ENCODE measurements at regions not wholly inside any gene's neighbourhood (a gene's known extent, or its start where the extent isn't known, plus 50 kb on each side); places are given as distances from the start of the nearest gene placed in this dataset.
A peak's percentile ranks its signal among the peaks of the same experiment; 100 is the strongest.
"Not testable (repeated sequence)": the region's sequence is repeated elsewhere in the genome, so short reads cannot be mapped to it uniquely, and the experiment has no call there.

DNA sequence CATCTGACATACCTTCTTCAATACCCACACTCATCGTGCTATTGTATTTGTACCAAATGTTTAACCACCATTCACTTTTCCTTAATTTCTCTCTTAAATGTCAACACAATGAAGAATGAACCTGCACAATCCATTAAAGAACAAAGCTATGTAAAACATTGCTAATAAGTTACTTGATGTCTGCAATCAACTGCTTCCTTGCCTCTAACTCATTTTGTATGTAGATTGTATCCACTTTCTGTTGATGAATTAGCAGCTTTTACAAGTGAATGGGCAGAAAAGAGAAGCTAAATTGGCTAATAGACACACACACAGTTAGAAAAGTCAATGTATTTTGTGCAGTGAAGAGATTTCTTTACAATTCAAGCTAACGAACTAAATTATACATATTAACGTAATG is 212.5 kb upstream of the NDST3 start:
- no peak for DNase-seq

DNA sequence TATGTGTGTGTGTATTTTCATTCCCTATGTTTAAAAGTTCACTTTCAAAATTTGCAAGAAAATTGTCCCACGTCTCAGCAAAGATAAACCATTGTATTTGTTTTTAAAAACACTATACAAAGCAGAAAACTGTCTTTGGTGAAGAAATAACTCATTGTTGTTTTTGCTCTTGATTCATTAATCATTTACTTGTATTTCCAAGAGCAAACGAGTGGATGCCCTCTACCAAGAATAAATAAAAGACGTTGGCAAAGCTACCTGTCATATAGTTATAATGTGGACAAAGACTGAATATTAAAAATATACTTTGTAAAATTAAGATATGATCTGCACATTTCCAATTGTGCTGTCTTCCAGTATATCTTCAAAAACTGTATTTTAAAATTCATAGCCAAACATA is 210.9 kb upstream of the NDST3 start:
- DNase-seq, result no peak

DNA sequence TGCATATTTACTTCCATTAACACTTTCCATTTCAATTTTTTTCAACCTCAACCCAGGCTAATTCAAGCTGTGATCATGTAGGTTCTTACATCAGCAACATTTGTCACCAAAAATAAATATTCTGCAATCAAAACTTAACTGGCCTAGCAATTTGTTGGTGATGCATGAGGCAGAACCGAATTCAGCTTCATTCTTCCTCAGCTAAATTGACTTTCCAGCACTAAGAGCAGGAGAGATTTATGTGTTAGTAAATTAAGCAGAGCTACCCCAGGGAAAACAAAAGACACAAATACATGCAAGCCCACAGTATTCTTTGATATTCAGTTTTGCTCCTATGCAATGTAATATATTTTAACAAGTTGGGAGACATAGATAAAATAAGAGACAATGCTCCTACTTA is 208.7 kb upstream of the NDST3 start:
- no peak for DNase-seq

DNA sequence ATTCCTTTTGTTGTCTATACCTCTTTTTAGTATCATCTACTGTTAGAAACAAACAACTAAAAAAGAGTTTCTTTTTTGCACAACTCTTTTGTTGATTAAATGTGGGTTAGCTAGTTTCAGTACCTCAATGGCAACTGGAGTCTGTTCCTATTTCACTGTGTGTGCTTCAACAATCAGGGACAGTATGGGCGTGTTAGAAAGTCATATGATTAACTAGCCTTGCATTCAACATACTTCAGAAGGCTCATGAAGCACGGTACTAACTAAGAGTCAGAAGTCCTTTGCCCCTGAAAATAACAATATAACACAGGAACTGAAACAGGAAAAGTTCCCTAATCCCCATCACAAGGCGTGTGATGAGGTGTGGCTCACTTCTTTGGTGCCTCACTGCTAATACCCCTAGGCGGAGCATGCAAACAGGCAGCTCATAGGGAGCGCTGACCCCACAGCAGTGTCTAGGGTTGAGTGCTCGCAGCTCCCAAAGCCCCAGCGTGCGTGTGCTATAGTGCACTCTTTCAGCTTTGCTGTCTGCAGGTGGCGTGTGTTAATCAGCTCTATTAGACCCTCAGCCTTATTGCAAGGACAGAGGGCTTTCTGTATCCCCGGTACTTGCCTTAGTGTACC is 203.1 kb upstream of the NDST3 start:
- no peak for DNase-seq

DNA sequence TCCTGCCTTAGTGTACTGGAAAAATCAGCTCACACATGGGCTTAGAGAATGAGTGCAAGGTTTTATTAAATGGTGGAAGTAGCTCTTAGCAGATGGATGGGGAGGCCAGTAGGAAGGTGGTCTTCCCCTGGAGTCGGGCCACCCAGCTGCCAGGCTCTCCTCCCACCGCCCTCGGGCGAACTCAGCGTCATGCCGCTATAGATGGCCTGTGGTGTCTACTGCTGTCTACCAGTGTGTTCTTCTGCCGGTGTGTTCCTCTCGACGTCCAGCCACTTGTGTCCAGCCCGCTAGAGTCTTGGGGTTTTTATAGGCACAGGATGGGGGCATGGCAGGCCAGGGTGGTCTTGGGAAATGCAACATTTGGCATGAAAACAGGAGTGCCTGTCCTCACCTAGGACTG is 198.7 kb upstream of the NDST3 start:
- DNase-seq, result no peak

DNA sequence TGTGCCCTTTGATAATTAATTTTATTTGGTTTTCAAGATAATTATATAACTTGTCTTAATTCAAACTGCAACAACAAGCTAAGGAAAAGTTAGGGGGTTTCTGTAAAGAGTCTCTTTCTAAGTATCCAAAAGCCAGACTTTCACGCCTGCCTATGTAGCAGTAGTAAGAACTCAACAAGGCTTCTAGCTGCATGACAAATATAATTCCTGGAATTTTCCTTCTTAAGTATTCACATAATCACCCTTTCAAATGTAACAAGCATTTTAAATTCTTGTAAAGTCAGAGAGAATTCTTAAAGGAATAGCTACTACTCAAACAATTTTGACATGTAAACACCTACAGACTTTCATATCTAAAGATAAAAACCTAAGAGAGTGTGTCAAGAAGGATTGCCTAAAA is 189.7 kb upstream of the NDST3 start:
- no peak for DNase-seq

DNA sequence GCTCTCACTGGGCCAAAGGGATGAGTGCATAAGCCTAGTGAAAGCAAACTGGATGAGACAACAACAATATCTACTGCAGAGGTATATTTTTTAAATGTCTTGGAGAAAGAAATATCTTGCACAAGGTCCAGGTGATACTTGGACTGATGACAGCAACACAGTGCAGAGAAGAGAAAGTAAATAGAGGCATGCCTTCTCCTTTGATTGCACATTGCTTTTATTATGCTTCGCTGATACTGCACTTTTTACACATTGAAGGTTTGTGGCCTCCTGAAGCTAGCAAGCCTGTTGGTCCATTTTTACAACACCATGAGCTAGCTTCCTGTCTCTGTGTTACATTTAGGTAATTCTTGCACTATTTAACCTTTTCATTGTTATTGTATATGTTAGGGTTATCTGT is 189.0 kb upstream of the NDST3 start:
- no peak for DNase-seq

DNA sequence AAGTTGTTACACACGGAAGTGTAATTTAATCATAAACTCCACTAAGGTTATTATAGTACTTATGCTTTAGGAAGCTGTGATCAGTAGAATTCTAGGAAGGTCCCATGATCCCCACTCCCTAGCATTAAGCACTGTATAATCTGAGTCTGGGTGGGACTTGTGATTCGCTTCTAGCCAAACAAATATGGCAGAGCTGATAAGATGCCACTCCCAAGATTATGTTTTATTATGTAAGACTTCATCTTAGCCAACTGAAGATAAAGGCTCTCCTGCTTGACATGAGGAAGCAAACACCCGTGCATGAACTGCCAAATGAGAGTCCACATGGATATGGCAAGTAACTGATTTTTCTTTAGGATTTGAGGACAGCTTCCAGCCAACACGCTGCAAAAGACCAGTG is 186.4 kb upstream of the NDST3 start:
- DNase-seq, result no peak

DNA sequence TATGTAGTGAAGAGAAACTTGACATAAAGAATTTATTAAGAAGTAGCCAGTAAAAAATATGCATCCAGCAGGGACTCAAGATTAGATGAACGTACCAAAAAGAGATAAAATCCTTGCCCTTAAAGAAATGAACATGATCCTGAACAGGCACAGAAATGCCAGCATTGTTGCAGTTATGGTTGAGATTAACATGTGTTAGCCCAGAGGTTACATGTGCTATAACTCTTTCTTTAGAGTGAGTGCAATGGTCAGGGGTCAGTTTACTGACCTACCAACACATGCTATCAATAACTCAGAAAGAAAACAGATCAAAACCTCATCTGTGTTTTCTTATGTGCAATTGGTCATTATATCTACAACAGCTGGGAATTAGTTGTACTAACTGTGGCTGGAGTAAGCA is 166.1 kb upstream of the NDST3 start:
- no peak for DNase-seq

DNA sequence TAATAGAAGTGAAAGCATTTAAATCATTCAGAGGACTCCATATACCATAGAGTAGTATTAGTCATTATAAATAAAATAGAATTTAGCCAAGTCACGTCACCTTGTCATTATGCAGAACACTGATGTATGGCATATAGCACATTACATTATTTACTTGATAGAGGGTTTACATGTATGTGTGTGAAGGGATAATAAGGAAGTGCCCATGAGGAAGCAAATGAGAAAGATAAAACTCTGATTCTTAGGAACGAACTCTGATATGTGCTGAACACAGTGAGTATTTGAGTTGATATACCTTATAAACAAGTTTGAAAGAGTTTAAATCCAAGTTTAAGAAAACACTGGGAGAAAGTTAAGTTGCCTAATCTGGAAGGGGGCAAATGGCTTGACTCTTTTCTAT is 160.5 kb upstream of the NDST3 start:
- no peak for DNase-seq

DNA sequence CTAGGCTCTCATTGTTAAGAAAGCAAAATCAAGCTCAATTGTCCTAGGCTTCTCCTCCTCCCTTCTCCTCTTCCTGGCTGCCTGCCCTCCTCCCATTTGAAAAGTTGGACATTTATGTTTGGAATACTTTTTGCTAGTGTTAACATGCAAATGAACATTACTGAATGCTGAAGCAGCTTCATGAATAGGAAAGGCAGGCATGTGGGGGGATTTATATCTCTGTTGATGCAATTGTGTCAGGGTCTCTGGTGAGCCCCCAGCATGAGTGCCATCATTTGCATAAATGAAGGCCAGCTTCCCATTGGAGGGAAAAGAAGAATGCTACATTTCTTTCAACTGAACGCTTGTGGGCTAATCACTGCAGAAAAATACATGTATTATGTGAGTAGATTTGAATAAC is 160.1 kb upstream of the NDST3 start:
- DNase-seq, result no peak

DNA sequence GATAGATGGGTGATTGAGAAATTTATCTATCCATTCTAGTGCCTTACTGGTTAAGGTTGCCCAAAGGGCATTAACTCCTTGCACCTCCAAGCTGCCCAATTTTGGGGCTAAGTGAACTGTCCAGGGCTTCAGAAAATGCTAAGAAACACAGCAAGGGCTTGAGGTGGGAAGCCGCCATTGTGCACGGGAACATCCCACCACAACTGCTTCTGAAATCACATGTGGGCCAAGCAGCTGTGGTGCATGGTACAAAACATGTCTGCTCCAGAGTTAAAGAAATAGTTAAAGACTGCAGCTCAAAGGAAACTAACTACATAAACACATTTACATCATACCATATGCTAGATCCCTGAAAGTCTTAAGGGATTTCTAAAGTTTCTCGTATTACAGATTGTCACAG is 144.3 kb upstream of the NDST3 start:
- no peak for DNase-seq

DNA sequence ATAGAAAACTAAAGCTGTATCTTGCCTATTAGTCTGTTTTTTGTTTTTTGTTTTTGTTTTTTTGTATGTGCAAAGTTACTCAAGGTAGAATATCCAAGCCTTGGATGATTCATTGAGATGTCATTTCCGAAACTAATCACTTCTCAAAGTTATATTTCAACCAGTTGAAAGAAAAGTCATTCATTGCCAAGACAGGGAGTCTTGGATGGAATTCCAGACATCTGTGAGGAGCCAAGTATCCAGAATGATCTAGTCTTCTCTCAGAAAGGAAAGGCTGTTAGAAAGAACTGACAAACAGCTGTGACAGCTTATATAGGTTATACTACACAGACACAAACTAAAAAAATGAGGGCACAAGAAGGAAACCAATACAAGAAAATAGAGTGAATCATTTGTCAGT is 141.1 kb upstream of the NDST3 start:
- DNase-seq, result no peak

DNA sequence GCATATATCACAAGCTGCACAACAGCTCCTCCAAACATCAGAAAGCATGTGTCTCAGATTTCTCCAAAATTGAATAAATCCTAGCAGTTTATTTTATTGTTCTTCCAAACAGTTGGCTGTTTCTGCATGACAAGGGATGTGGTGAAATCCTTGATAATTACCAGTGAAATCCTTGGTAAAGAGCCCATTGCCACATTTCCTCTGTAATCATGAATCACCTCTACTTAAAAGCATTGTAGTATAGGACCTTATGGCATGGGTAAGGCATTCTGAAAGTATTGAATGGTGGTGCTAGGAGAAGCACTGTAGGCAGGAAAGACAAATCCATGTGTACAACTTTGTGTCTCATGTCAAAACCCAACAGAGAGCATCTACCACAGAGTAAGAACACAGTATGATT is 135.8 kb upstream of the NDST3 start:
- no peak for DNase-seq

DNA sequence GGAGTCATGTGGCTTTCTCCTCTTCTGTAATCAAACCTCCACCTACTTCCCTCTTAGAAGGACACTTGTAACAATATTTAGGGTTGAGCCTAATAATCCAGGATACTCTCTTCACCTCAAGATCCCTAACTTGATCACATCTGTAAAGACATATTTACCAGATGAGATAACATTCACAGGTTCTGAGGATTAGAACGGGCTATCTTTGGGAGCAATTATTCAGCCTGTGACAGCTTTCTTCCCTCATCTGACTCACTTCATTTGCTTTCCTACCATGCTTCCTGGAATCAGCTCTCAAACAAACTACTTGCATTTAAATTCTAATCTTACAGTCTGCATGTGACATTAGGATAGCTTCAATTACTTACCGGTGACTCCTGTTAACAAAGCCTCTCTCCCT is 133.5 kb upstream of the NDST3 start:
- DNase-seq, result no peak

DNA sequence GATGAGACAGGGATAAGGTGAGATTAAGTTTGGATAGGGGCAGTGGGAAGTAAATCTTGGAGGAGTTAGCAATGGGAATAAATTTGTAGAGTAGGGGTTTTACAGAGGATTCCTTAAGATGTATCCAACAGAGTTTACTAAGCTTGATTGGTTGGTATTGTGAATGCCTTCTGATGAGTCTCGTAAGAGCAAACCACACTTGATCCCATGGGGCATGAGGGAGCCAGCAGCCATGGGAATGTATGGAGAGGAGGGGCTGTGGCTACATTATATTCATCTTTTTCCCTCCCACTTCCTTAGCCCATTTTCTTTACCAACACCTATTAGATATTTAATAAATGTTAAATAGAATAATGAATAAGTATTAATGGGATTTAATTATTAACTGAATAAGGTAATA is 126.6 kb upstream of the NDST3 start:
- no peak for DNase-seq

DNA sequence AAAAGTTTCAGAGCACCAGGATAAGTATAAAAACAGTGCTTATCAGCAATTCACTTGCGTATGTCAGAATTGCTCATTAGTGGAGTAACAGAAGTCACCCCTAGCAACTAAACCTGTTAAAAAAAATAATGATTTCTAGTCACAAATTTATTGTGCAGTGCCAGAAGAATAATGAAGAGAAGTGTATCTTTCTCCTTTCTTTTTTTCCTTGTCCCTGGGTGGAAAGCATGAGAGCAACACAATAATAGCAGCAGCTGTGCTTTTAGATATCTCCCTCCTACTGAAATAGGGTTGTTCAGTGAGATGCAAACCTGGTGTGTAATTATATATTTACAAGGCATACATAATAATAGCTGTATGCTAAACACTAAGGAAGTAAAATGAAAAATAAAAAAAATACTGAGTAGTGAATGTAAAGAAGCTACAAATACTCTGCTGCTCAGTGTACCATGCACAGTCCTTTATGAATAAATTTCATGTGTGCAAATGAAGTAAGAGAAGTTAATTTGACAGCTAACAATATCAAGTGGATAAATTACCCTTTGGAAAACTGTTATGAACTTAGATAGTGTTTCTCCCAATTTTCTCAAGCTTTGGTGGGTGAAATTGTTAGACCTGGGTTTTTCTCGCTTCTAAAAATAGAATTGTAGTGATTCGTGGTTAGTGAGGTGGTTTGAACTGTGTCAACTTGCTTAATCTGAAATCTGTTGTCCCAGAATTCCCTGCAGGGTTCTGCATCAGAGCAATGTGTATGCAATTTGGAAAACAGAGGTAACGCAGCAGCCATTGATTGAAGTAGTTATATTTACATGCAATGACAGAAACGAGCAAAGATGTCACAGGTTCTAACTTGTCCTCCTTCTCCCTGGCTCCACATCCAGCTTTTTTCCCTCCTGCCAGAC is 125.7 kb upstream of the NDST3 start:
- DNase-seq, result peak; percentile 16

DNA sequence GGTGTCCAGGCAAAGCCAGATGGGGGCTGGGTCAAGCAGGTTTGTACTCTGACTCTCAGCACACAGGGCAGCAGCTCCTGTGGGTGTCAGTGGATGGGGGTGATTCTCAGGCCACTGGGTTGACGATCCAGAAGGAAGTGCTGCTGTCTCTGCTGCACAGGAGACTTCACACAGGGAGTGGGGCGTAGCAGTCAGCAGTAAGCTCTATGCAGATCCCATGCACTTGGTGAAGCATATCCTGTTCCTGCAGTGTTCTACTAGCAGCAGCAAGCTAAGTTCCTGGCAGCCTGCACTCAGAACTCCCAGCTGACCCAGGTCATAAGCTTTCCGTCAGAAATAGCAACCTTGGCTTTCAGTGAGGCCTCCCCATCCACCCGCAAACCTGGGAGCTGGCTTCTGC is 117.6 kb upstream of the NDST3 start:
- no peak for DNase-seq

DNA sequence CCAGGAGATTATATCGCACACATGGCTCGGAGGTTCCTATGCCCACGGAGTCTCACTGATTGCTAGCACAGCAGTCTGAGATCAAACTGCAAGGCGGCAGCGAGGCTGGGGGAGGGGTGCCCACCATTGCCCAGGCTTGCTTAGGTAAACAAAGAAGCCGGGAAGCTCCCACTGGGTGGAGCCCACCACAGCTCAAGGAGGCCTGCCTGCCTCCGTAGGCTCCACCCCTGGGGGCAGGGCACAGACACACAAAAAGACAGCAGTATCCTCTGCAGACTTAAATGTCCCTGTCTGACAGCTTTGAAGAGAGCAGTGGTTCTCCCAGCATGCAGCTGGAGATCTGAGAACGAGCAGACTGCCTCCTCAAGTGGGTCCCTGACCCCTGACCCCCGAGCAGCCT is 112.0 kb upstream of the NDST3 start:
- not testable (repeated sequence) for DNase-seq

DNA sequence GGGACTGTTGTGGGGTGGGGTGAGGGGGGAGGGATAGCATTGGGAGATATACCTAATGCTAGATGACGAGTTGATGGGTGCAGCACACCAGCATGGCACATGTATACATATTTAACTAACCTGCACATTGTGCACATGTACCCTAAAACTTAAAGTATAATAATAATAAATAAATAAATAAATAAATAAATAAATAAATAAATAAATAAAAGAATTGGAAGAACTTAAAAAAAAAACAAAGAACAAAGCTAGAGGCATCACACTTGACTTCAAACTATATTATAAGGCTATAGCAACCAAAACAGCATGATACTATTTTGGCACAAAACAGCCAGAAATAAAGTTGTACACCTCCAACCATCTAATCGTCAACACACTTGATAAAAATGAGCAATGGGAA is 106.5 kb upstream of the NDST3 start:
- DNase-seq, result not testable (repeated sequence)

DNA sequence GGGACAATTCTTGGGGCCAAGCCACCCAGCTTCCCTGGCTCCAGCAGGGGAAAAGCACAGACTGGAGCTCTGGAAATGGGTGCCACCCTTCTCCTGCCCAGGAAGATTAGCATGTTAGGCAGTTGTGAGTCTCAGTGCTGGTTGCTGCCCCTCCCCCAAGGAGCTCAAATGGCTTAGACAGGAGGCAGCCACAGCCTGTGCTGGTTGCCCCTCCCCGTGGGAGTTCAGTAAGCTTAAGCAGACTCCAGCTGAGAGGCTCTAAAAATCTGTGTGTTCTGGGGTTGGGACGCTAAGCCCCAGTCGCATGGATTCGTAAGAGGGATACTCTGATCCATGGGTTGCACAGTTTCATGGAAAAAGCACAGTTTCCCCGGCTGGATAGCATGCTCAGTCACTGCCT is 92.7 kb upstream of the NDST3 start:
- DNase-seq, result no peak

DNA sequence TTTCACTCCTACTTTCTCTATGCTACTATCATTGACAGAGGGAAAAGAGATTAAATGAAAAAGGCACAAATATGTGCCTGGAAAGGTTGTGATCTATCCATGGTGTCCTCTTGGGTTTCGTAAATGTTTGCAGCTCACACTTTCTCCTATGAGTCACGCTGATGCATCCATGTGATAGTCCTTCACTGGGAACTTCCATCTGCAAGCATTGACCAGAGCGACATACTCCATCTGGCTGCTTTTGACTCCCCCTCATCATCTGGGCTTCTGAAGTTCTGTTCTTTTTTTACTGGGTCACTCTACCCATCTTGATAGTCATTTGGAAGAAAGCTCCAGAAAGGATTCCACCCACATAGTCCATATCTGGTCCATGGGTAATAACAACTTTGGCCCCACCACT is 84.7 kb upstream of the NDST3 start:
- DNase-seq, result no peak

DNA sequence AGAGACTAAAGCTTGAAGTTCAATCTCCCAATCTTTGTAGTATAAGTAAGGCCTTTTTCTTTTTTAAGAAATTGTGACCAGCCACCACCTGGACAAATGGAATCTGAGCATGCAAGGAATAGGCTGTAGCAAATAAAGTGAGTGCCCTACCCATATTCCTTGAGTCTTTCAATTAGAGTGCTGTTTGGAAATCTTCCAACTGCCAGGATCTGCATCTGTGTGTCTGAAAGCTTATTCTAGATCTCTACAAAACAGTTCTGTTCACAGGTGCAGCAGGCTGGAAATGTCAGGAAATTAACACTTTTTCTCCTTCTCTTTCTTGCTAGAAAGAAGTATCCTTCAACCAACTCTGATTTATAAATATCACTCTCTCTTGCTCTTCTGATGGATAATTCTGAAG is 76.7 kb upstream of the NDST3 start:
- no peak for DNase-seq

DNA sequence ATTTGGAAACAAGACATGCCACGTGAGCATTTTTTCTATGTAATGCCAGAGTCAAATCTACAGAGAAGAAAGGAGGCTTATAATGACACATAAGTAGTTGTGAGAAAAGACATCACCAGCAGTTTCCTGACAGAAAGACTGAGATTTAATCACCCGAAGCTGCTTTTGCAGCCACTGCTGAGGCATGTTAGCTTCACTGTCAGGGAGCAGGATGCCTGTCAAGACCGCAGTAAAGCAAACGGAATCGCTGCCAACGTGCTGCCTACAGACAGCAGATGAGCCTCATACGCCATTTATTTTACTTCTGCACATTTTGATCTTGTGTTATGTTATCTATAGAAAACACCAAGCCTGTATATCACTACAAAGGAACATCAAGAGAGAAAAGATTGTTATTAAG is 68.7 kb upstream of the NDST3 start:
- no peak for DNase-seq

DNA sequence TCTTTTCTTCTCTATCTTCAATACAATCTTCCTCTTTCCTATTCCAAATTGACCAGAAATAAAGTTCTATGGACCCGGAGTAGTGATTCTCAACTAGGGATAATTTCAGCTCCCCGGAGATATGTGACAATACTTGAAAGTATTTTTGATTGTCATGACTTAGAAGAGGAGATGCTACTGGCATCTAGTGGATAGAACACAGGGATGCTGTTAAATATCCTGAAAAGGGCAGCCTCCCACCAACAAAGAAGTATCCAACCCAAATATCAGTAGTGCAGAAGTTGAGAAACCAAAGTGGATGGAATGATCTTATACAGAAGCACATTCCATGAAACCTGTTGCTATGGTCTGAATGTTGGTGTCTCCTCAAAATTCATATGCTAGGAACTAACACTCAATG is 65.7 kb upstream of the NDST3 start:
- DNase-seq, result no peak
